ENCODE measurements at regions not wholly inside any gene's neighbourhood (a gene's known extent, or its start where the extent isn't known, plus 50 kb on each side); places are given as distances from the start of the nearest gene placed in this dataset.
"Not testable (repeated sequence)": the region's sequence is repeated elsewhere in the genome, so short reads cannot be mapped to it uniquely, and the experiment has no call there.

DNA sequence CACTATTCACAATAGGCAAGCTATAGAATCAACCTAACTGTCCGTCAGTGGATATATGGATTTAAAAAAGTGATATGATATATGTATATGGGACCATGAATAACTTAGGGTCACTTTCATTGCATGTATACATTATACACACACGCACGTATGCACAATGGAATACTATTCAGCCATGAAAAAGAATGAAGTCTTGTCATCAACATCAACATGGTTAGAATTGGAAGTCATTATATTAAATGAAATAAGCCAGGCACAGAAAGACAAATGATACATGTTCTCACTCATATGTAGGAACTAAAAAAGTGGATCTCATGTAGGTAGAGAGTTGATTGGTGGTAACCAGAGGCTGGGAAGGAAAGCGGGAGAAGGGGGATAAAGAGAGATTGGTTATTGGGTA lies 234.3 kb downstream of the VRK1 start:
- no peak for DNase-seq (ENCODE audit: low spot score)

DNA sequence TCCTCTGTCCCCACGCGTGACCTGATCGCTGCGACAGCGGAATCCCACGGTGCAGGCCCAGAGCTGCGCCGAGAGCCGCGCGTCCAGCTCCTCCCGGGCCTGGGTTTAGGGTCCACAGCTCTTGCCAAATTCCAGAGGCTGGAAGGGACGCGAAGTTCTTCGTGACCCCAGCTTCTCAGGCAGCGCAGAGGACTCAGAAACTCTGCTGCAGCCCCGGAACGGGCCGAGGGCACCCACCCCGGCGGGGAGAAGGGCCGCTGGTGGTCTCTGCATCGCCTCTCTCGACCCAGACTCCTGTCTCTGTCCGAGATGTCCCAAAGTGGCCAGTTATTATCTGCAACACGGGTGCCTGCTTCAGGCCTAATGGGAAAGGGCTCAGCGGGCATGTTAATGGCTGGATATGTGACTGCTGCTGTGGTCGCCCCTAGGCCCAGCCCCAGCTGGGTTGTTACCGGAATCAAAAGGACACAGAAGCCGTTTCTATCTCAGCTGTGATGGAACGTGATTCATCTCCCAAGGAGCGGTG lies 236.4 kb downstream of the VRK1 start:
- no peak for DNase-seq (ENCODE audit: low spot score)

DNA sequence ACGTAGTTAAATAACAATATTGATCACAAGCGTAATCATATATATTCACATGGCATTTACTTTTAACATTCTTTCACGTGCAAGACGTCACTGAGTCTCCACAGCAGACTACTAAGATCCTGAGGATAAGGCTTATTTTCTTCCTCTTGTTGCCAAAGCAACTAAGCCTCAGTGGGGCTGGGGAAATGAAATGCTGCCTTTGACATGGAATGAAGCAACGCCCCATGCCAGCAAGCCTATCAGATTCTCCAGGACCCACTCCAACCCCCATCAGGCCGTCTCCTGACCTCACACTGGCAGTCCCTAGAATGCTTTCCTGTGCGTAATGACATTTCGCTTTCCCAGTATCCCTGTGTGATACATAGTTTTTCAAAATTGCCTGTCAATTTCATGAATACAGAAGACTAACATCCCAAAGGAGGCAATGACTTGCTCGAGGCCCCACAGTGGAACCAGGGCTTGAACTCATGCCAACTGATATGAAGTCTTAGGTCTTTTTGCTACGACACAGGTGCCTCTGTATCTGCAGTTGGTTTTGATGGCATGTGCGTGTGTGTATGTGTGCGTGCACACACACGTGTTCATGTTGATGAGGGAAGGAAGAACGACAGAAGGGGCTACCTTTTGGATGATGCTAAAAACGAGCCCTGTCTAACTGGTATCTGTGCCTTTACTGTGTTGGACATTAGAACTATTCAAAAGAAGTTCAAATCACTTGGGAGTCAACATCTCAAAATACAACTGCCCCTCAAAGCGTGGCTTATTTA lies 239.1 kb downstream of the VRK1 start:
- no peak for DNase-seq (ENCODE audit: low spot score)

DNA sequence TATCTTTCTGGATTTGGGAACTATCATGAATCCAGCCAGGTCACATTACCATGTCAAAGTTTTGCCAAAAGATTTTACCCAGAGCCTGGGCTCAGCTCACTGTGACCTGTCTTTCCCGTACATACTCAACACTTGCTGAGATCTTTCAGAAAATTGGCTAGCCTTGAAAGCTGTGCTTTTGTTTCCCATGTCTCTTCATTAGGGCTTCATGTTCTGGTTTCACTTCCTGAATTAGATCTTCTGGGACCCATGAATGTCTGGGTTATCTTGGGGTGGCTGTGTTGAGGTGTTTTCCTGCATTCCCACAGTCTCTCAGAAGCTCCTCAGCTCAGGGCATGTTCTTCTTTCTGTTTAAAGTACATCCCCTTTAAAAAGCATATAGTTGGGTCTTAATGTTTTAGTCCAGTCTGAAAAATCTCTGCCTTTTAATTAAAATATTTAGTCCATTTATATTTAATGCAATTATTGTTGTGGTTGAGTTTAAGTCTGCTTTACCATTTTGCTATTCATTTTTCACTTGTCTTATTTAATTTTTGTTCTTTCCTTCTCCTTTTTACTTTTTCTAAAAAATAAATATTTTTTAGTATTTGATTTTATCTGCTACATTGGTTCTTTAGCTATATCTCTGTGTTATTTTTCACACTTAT lies 242.7 kb downstream of the VRK1 start:
- no peak for DNase-seq (ENCODE audit: low spot score)

GRCh38 chr14:97046967-97047366 lies 249.8 kb downstream of the VRK1 start:
- DNase-seq (ENCODE audit: low spot score): peak; percentile 32

DNA sequence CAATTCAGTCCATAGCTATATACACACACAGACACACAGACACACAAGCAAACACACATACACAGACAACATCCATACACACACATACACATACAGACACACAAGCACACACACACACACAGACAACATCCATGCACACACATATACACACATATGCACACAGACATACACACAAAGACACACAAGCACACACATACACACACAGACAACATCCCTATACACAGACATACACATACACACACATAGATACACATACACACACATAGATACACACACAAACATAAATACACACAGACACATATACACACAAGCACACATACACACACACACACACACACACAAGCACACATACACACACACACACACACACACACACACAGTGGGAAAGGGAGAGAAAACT lies 254.8 kb downstream of the VRK1 start:
- no peak for DNase-seq (ENCODE audit: low spot score)

DNA sequence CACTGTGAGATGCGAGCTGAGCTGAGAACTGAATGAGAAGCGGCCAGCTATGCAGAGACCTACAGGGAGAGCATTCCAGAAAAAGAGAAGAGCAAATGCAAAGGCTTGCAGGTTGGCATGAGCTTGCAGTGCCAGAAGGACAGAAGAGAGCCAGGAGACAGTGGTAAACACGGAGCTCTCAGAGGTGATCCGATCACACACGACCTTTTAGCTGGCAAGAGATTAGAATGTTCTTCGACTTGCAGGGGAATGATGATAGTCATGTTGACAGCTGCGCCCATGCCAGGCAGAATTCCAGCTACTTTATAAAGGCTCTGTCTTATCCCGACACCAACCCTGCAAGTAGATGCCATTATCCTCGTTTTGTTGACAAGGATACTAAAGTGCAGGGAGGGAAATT lies 256.8 kb downstream of the VRK1 start:
- DNase-seq (ENCODE audit: low spot score): no peak

GRCh38 chr14:97055355-97055754 lies 258.2 kb downstream of the VRK1 start:
- DNase-seq (ENCODE audit: low spot score): no peak

DNA sequence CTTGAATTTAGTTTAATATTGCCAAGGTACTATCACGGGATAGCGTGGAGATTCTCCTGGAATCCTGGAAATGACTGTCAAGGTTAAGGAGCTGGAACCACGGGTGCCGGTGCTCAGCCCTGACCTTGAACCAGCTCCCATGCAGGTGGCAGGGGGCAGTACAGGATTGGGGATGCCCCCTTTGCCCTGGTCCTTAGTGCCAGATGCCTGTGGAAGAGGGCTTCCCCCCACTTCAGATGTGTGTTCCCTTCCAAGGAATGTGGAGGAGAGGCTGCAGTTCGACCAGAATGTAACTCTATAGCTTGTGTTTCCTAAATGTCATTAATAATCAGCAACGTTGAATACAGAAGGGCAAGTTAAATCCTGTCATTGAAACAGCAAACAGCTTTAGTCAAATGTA lies 258.9 kb downstream of the VRK1 start:
- no peak for DNase-seq (ENCODE audit: low spot score)

DNA sequence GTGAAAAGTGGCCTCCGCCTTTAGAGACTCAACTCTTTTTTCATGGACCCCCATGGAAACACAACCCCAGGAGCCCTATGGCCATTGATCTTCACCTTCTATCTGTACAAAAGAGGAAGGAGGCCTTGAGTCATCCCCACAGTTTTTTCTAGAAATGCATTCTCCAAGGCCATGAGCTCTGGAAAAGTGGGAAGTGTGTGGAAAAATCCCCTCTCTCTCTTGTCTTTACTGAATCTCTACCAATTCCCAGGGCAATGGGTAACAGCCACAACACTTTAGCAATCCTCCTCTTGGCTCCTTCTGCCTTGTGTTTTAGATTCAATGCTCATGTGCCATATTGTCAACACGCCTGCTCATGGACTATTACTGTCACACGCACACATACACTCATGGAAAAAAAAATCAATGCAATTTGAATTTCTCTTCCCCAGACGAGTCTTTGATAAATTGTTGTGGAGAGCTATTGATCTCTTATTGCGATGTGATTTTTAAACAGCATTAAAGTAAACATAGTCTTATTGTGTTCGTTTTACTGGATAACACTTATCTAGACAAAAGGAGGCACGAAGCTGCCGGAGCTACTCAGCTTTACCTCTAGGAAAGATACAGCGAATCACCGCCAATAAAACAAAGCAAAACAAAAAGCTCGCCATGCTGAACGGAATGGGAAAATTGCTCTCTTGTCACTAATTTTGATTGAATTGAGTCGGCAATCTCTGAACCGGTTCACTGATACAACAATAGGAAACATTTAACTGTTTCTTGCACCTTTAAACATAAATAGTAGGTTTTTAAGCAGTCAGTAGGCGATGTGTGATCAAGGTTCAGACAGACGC lies 260.3 kb downstream of the VRK1 start:
- DNase-seq (ENCODE audit: low spot score): no peak

- DNase-seq (ENCODE audit: low spot score): no peak
Observed at GRCh38 chr14:97058074-97058467, 260.9 kb downstream of the VRK1 start.

- DNase-seq (ENCODE audit: low spot score): no peak
Observed at GRCh38 chr14:97058589-97058988, 261.4 kb downstream of the VRK1 start.

DNA sequence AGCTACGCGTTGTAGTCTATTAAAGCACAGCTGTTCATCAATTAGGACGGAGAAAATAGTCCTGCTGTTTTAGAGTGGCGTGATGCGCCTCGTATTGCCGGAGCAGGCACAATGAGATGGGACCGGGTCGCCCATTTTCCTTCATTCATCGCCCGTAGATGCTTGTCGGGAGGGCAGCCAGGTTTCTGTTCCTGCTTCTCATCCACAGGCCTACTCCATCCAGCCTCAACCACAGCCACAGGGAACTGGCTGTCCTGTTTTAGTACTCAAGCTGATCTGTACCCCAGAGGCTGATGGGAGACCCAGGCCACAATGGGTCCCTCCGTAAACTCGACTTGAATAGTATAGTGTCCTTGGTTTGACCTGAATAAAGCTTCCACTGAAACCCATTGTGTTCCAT lies 264.0 kb downstream of the VRK1 start:
- DNase-seq (ENCODE audit: low spot score): peak; percentile 69

GRCh38 chr14:97061714-97062113 lies 264.5 kb downstream of the VRK1 start:
- no peak for DNase-seq (ENCODE audit: low spot score)

GRCh38 chr14:97065305-97066067 lies 268.3 kb downstream of the VRK1 start:
- no peak for DNase-seq (ENCODE audit: low spot score)

- DNase-seq (ENCODE audit: low spot score): no peak
Observed at GRCh38 chr14:97066068-97066899, 269.1 kb downstream of the VRK1 start.

- not testable (repeated sequence) for DNase-seq (ENCODE audit: low spot score)
Observed at GRCh38 chr14:97068293-97068692, 271.1 kb downstream of the VRK1 start.

DNA sequence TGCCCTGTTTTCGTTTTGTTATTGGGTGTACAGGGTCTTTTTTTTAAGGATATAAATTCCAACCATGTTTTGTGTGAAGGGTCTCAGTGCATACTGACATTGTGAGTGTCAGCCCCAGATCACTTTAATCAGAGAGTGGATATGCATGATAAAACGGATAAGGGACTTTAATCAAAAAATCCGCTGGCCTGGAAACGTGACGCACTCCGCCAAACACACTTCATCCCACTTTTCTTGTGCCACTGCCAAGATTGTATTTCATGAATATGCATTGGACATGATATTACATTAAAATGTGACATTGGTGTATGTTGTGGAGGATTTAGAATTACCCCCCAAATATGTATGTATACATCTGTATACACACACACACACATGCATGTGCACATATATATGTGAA lies 273.1 kb downstream of the VRK1 start:
- no peak for DNase-seq (ENCODE audit: low spot score)

DNA sequence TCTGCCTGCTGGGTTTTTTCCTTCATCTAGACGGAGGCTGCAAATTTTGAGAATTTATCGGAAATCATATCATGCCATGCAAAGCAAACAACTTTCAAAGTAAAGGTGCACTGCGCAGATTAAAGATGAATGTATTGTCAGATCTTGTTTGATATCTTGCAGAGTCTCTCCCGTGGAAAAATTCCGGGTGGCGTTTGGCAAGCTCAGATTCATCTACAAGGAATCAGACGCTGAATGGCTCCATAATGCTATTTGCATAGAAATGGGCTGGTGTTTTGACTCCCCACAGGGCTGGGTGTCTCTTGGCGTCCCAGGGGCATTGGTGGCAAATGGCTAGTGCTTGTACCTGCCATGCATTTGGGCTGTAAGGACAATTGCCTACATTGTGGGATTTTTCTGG lies 274.0 kb downstream of the VRK1 start:
- DNase-seq (ENCODE audit: low spot score): no peak

GRCh38 chr14:97073622-97074021 lies 276.4 kb downstream of the VRK1 start:
- DNase-seq (ENCODE audit: low spot score): no peak

DNA sequence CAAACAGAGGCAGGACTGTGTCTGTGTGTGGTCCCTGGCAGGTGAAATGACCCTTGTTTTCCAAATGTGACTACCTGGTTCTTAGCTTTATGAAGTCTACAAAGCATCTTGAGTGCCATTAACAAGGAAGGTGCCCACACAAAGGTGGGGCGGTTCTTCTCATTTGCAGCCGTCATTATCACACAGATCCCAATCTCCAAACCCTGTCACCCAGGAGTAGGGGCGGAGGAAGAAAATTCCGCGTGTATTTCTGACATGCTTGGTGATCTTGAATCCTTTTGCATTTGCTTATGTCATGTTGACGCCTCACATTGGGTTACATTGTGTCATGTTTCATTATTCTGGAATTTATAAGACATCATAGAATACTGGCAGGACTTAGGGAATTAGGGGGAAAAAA lies 277.3 kb downstream of the VRK1 start:
- no peak for DNase-seq (ENCODE audit: low spot score)
